GM12864 (cell line): ENCODE measurements at regions not wholly inside any gene's neighbourhood (a gene's known extent, or its start where the extent isn't known, plus 50 kb on each side); places are given as distances from the start of the nearest gene placed in this dataset.
"Not testable (repeated sequence)": the region's sequence is repeated elsewhere in the genome, so short reads cannot be mapped to it uniquely, and the experiment has no call there.

Experiments
- DNase-seq: peaks from one replicate; pipeline ENCODE4 v3.0.0-alpha.2; 2011; ENCODE audit warnings: low read depth
- H3K4me3 ChIP-seq: 2 replicates; pipeline ENCODE4 v1.5.1; 2011; ENCODE audit warnings: mild to moderate bottlenecking, low read depth, low read length, control low read depth
- TF ChIP-seq, protein P1 (sequence below): IDR thresholded peaks from 2 replicates; pipeline ENCODE4 v1.5.1; 2011; ENCODE audit warnings: low read depth, mild to moderate bottlenecking, moderate library complexity, low read length, control low read depth, inconsistent platforms; ENCODE audit errors: missing control alignments

DNA sequence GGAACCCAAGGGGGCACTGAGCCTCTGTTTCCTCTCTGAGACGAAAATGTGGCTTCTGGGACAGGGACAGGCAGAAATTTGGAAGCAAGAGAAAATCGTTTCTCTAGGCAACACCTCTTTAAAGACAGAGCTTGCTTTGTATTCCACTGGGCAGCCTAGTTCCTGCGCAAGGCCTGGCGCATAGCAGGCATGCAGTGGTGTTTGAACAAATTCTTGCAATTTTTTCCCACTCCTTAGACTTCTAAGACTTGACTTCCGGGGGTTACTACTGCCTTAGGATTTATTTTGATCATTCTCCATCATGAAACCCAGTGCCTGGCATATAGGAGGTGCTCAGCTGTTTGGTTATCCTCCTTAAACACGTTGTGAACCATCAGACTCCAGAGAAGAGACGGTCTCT, 249.0 kb upstream of the KCNG1 start:
- H3K4me3 ChIP-seq: no peak overlapping the region
- no peak for DNase-seq
- TF ChIP-seq, protein P1, sequence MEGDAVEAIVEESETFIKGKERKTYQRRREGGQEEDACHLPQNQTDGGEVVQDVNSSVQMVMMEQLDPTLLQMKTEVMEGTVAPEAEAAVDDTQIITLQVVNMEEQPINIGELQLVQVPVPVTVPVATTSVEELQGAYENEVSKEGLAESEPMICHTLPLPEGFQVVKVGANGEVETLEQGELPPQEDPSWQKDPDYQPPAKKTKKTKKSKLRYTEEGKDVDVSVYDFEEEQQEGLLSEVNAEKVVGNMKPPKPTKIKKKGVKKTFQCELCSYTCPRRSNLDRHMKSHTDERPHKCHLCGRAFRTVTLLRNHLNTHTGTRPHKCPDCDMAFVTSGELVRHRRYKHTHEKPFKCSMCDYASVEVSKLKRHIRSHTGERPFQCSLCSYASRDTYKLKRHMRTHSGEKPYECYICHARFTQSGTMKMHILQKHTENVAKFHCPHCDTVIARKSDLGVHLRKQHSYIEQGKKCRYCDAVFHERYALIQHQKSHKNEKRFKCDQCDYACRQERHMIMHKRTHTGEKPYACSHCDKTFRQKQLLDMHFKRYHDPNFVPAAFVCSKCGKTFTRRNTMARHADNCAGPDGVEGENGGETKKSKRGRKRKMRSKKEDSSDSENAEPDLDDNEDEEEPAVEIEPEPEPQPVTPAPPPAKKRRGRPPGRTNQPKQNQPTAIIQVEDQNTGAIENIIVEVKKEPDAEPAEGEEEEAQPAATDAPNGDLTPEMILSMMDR: no peak

DNA sequence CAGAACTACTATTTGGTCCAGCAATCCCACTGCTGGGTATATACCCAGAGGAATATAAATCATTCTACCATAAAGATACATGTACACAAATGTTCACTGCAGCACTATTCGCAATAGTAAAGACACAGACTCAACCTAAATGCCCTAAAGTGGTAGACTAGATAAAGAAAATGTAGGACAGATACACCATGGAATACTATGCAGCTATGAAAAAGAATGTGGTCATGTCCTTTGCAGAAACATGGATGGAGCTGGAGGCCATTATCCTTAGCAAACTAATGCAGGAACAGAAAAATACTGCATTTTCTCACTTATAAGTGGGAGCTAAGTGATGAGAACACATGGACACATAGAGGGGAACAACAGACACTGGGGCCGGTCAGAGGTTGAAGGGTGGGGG, 248.4 kb upstream of the KCNG1 start:
- DNase-seq, H3K4me3 ChIP-seq: not testable (repeated sequence)

DNA sequence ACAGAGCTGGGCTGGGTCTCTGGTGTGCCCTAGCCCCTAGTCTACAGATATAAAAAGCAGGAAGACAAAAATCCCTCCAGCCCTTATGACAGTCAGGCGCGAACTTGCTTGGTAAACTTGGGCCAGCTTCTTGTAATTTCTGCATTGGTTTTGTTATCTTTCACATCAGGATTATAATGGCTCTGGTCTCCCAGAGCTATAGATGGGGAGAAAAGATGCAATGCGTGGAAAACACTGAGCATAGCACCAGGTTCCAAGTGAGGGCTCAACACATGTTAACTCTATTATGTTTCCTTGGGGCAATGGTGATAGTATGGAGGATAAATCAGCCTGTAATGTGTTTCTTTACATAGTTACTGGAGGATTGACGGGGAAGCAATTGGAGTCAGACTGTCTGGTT, 246.8 kb upstream of the KCNG1 start:
- H3K4me3 ChIP-seq: no peak overlapping the region
- TF ChIP-seq, protein P1: no peak
- DNase-seq: no peak

DNA sequence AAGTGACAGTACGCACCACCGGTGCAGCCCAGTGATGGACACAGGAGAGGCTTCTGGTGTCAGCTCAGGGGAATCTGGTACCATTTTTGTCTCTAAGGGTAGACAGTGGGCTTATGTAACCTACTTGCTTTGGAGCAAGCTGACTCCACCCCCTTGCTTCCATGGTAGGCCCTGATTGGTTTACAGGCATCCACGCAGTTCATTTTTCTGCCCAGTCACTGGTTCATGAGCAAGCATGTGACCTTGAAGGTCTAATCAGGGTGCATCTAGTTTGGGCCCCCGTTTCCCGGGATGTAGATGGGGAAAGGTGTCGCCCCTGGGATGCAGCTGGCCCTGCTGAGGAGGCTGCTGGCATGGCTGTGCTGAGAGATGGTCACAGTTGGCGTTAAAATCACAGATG, 244.8 kb upstream of the KCNG1 start:
- no peak for DNase-seq
- TF ChIP-seq, protein P1: no peak

DNA sequence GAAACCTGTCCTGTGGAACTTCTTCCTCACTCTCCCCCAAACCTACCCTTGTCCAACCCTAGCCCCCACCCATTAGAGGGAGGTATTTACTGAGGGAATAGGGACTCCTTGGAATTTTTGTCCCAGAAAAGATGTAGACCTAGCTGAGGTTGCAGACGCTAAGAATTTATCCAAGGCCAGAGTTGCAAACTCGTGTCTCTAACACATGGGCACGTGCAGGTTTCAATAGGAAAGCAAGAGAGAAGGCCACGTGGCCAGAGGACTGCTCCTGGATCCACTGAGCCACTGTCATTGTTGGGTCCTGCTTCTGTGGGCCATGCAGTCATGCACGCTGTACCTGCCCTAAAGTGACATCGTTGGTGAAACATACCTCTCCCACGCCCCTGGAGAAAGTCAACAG, 243.4 kb upstream of the KCNG1 start:
- TF ChIP-seq, protein P1: no peak
- no peak overlapping the region for H3K4me3 ChIP-seq
- DNase-seq: no peak

More for the DNA sequence above, 244.8 kb upstream of the KCNG1 start:
- no peak overlapping the region for H3K4me3 ChIP-seq

DNA sequence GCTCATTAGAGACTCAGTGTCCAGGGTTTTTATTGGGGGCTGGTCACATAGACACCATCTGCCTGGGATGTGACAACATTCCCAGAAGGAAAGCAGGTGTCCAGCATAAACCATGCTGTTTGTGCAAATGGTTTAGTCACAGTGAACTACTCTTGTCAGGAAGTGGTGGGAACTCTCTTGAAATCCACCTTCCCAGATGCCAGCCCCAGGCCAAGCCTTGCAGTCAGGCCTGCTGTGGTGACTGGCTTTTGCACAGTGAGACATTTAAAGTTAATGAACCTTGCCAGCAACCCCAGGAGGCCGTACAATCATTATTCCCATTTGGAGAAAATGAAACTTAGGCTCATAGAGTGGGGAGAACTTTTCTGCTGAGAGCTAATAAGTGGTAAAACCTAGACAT, 242.5 kb upstream of the KCNG1 start:
- TF ChIP-seq, protein P1: no peak
- no peak for DNase-seq
- no peak overlapping the region for H3K4me3 ChIP-seq

DNA sequence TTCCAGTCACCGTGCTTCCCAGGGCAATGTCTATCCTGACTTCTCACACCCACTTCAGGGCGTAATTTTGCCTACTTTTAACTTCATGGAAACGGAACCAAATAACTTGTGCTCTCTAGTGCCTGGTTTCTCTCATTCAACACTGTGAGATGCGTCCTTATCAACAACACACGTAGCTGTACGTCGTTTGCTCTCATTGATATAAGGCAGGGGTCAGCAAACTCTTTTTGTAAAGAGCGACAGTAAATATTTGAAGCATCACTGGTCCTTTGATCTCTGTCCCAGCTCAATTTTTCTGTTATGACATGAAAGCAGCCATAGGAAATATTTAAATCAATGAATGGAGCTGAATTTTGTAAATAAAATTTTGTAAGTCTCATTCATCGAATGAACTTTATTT, 239.3 kb upstream of the KCNG1 start:
- DNase-seq: no peak
- TF ChIP-seq, protein P1: no peak
- H3K4me3 ChIP-seq: no peak overlapping the region

- no peak overlapping the region for H3K4me3 ChIP-seq
- no peak for DNase-seq
- TF ChIP-seq, protein P1: no peak
Measured at GRCh38 chr20:51259455-51259854, 236.5 kb upstream of the KCNG1 start.
